PFSK-1 (cell line): ENCODE measurements at regions not wholly inside any gene's neighbourhood (a gene's known extent, or its start where the extent isn't known, plus 50 kb on each side); places are given as distances from the start of the nearest gene placed in this dataset.

ENCODE experiments used
- FOXP2 ChIP-seq: optimal IDR thresholded peaks from 2 replicates; pipeline ENCODE3; 2011; ENCODE audit warnings: borderline replicate concordance, control low read depth, inconsistent platforms; ENCODE audit not compliant: insufficient read depth; ENCODE audit errors: extremely low read length, extremely low read depth
- POLR2AphosphoS5 ChIP-seq: IDR thresholded peaks from 2 replicates; pipeline ENCODE4 v1.6.1; 2012; ENCODE audit warnings: low read depth, mild to moderate bottlenecking, control low read depth, low read length, moderate library complexity
- SIN3A ChIP-seq: IDR thresholded peaks from 2 replicates; pipeline ENCODE4 v1.6.1; 2012; ENCODE audit warnings: mild to moderate bottlenecking, low read length, moderate library complexity, borderline replicate concordance; ENCODE audit not compliant: insufficient read depth
- TAF1 ChIP-seq: IDR thresholded peaks from 2 replicates; pipeline ENCODE4 v1.6.1; 2012; ENCODE audit warnings: low read length, control low read depth, borderline replicate concordance; ENCODE audit not compliant: insufficient read depth
- TF ChIP-seq, protein P1 (sequence below), 2 experiments: IDR thresholded peaks; 2 replicates each; pipeline versions ENCODE4 v1.6.1 to v1.8.0; 2011 to 2012; ENCODE audit warnings: low read depth in 2 of 2, low read length in 2 of 2, control low read depth in 1 of 2, inconsistent platforms in 1 of 2, mild to moderate bottlenecking in 1 of 2, moderate library complexity in 1 of 2; ENCODE audit not compliant: insufficient read depth in 1 of 2

DNA sequence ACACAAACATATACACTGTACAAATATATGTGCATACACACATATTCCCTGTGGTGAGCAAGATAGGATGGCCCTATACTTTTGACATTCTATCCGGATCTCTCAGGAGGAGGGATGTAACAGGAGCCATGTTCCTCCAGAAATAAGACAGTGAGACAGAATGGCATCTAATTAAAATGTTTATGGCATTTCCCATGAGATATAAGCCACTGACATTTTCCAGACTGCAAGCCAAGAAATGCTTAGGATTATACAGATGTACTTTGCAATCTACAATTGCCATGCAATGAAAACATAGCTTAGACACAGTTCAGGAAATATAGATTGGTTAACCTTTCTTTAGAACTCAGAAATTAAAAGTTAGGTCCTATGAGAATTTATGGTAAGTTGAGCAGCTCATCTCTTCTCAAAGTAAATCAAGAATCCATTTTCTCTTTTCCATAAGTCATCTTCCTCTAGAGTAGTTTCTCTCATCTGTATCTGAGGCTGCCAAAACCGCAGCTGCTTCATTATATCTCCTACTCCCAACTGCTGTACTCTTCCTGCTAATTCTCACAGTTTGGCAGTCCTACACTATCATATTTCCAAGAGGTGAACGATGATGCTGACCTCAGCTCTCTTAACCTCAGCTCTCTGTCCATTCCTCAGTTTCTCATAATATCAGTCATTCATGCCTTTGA, 1719.1 kb downstream of the MAT2B start:
- TF ChIP-seq TAF1 (no peak), SIN3A (no peak), POLR2AphosphoS5 (no peak), FOXP2 (no peak)
- TF ChIP-seq, protein P1, sequence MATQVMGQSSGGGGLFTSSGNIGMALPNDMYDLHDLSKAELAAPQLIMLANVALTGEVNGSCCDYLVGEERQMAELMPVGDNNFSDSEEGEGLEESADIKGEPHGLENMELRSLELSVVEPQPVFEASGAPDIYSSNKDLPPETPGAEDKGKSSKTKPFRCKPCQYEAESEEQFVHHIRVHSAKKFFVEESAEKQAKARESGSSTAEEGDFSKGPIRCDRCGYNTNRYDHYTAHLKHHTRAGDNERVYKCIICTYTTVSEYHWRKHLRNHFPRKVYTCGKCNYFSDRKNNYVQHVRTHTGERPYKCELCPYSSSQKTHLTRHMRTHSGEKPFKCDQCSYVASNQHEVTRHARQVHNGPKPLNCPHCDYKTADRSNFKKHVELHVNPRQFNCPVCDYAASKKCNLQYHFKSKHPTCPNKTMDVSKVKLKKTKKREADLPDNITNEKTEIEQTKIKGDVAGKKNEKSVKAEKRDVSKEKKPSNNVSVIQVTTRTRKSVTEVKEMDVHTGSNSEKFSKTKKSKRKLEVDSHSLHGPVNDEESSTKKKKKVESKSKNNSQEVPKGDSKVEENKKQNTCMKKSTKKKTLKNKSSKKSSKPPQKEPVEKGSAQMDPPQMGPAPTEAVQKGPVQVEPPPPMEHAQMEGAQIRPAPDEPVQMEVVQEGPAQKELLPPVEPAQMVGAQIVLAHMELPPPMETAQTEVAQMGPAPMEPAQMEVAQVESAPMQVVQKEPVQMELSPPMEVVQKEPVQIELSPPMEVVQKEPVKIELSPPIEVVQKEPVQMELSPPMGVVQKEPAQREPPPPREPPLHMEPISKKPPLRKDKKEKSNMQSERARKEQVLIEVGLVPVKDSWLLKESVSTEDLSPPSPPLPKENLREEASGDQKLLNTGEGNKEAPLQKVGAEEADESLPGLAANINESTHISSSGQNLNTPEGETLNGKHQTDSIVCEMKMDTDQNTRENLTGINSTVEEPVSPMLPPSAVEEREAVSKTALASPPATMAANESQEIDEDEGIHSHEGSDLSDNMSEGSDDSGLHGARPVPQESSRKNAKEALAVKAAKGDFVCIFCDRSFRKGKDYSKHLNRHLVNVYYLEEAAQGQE (IDR thresholded peaks at IDR 0.05; ENCODE audit: insufficient read depth in 1 of 2, low read depth in 2 of 2, low read length in 2 of 2), result no peak
